HG02852 (cell line): ENCODE measurements at regions not wholly inside any gene's neighbourhood (a gene's known extent, or its start where the extent isn't known, plus 50 kb on each side); places are given as distances from the start of the nearest gene placed in this dataset.
A peak's percentile ranks its signal among the peaks of the same experiment; 100 is the strongest.
"Not testable (repeated sequence)": the region's sequence is repeated elsewhere in the genome, so short reads cannot be mapped to it uniquely, and the experiment has no call there.

Experiments used
- ATAC-seq: cut with Tn5 transposase; IDR thresholded peaks from one replicate; pipeline ENCODE4 v1.9.1; 2021; ENCODE audit warnings: mild to moderate bottlenecking, moderate library complexity; ENCODE audit not compliant: unreplicated experiment

GRCh38 chr4:143819029-143819428 is 86.3 kb downstream of the GYPE start:
- ATAC-seq: no peak

GRCh38 chr4:143817866-143818265 is 87.5 kb downstream of the GYPE start:
- not testable (repeated sequence) for ATAC-seq

GRCh38 chr4:143815375-143815774 is 90.0 kb downstream of the GYPE start:
- not testable (repeated sequence) for ATAC-seq

GRCh38 chr4:143813431-143814154 is 91.8 kb downstream of the GYPE start:
- not testable (repeated sequence) for ATAC-seq

GRCh38 chr4:143791693-143792092 is 91.2 kb upstream of the FREM3 start:
- not testable (repeated sequence) for ATAC-seq

- not testable (repeated sequence) for ATAC-seq
Measured at GRCh38 chr4:143790425-143790824, 90.0 kb upstream of the FREM3 start.

- ATAC-seq: not testable (repeated sequence)
Measured at GRCh38 chr4:143789618-143790017, 89.1 kb upstream of the FREM3 start.

- ATAC-seq: no peak
Measured at GRCh38 chr4:143784567-143784966, 84.1 kb upstream of the FREM3 start.

- no peak for ATAC-seq
Measured at GRCh38 chr4:143782521-143782920, 82.0 kb upstream of the FREM3 start.

- peak; percentile 100 for ATAC-seq
Measured at GRCh38 chr4:143773998-143774895, 73.8 kb upstream of the FREM3 start.

GRCh38 chr4:143771269-143771668 is 70.8 kb upstream of the FREM3 start:
- ATAC-seq: no peak

GRCh38 chr4:143768007-143768591 is 67.6 kb upstream of the FREM3 start:
- ATAC-seq: no peak

- ATAC-seq: no peak
Measured at GRCh38 chr4:143763587-143763986, 63.1 kb upstream of the FREM3 start.

GRCh38 chr4:143762511-143762910 is 62.0 kb upstream of the FREM3 start:
- no peak for ATAC-seq
